ENCODE measurements at regions not wholly inside any gene's neighbourhood (a gene's known extent, or its start where the extent isn't known, plus 50 kb on each side); places are given as distances from the start of the nearest gene placed in this dataset.

DNA sequence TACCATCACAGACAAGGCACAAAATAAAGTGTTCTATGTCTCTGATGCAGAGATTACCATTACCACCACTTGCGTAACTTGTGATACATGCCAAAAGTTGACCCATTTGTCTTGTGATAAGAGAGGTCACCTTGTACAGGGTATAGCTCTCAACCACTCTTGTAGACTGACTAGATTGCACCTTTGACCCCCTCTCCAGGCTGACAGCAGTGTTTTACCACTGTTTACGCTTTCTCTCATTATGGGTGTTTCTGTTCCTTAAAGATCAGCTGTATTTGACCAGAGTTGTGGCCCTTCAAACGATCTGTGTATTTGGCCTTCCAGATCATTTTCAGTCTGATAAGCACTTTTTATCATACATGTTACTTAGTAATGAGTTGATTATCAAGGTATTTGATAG, 215.7 kb upstream of the HNMT start:
- TF ChIP-seq SMC3 (IDR thresholded peaks at IDR 0.05; ENCODE audit: low read depth, low read length) (no peak), BHLHE40 (IDR thresholded peaks at IDR 0.05; ENCODE audit: low read depth, low read length) (no peak)
- TF ChIP-seq, protein P1, sequence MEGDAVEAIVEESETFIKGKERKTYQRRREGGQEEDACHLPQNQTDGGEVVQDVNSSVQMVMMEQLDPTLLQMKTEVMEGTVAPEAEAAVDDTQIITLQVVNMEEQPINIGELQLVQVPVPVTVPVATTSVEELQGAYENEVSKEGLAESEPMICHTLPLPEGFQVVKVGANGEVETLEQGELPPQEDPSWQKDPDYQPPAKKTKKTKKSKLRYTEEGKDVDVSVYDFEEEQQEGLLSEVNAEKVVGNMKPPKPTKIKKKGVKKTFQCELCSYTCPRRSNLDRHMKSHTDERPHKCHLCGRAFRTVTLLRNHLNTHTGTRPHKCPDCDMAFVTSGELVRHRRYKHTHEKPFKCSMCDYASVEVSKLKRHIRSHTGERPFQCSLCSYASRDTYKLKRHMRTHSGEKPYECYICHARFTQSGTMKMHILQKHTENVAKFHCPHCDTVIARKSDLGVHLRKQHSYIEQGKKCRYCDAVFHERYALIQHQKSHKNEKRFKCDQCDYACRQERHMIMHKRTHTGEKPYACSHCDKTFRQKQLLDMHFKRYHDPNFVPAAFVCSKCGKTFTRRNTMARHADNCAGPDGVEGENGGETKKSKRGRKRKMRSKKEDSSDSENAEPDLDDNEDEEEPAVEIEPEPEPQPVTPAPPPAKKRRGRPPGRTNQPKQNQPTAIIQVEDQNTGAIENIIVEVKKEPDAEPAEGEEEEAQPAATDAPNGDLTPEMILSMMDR (conservative IDR thresholded peaks at IDR 0.05; ENCODE audit: low read depth, low read length), result no peak

Measured in IMR-90 (cell line).